T47D (cell line): ENCODE measurements at regions not wholly inside any gene's neighbourhood (a gene's known extent, or its start where the extent isn't known, plus 50 kb on each side); places are given as distances from the start of the nearest gene placed in this dataset.
A peak's percentile ranks its signal among the peaks of the same experiment; 100 is the strongest.

Experiments used
- DNase-seq, 2 experiments: peaks; one replicate each; pipeline versions ENCODE4 v3.0.0 to v3.0.0-alpha.2; 2011 to 2012; ENCODE audit warnings: low read depth in 1 of 2, low spot score in 1 of 2
- JUND ChIP-seq: IDR thresholded peaks from 2 replicates; pipeline ENCODE4 v1.6.1; 2012; ENCODE audit warnings: low read depth
- in situ Hi-C: cut with HindIII; loops from 2 replicates; pipeline ENCODE4 v1.10.0; 2016; ENCODE audit warnings: low sequenced_read_pairs, low pct_unique_long_range_greater_than_20kb

- TF ChIP-seq JUND, result no peak
- in situ Hi-C loops, result no loop called here
- DNase-seq, result peak in 1 of 2 experiments; percentile 10
These were observed 406.2 kb downstream of the METTL15 start for GRCh38 chr11:28514391-28514790.

DNA sequence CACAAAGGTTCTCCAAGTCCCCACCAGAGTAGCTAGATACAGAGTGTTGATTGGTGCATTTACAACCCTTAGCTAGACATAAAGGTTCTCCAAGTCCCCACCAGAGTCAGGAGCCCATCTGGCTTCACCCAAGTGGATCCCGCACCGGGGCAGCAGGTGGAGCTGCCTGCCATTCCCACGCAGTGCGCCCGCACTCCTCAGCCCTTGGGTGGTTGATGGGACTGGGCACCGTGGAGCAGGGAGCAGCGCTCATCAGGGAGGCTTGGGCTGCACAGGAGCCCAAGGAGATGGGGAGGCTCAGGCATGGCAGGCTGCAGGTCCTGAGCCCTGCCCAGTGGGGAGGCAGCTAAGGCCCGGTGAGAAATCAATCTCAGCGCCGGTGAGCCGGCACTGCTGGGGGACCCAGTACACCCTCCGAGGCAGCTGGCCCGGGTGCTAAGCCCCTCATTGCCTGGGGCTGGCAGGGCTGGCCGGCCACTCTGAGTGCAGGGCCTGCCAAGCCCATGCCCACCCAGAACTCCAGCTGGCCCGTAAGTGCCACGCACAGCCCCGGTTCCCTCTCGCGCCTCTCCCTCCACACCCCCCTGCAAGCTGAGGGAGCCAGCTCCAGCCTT, 404.1 kb downstream of the METTL15 start:
- in situ Hi-C loops, result no loop called here
- TF ChIP-seq JUND, result no peak

DNA sequence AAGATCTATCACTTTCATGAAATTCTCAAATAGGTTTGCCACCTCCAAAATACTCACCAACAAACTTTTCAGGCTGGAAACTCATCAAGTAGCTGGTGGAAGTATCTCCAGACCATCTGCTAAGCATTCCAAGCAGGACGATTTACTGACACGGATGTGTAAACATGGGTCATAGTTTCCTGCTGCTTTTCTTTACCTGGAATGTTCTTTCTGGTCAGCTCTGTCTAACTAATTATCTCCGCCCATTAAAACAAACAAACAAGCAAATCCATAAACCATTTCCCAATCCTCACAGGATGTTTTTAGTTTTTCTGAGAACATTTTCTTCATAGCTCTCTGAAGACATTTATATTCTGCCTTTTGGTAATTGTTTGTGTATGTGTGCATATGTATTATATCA, 397.0 kb downstream of the METTL15 start:
- TF ChIP-seq JUND, result peak; percentile 91
- in situ Hi-C loops, result no loop called here
- DNase-seq, result peak; percentile 54 to 91

More for the DNA sequence above, 404.1 kb downstream of the METTL15 start:
- DNase-seq, result no peak

DNA sequence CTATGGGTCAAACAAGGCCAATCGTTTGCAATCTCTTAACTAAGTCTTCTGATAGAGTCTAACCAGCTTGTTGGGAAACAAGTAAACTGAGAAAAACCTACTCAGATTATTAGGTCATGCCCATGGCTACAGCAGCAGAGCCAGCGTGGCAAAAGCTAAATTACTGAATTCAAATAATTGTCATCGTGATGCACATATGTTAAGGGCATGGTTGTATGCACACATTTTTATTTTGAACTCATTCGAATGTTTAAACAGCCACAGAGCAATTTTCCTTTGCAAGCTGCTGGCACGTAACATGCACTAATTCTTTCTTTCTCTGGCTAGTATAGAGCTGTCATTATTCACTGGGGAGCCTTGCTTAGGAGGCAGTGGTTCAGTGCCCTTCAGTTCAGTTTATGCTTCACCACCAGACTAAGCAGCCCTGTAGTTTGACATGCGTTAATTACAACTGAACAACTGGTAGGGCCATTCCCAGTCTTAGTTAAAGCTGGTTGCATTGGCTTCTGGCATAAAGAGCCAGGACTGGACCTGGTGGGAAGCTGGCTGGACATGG, 396.4 kb downstream of the METTL15 start:
- peak in 1 of 2 experiments; percentile 44 for DNase-seq
- TF ChIP-seq JUND, result no peak
- in situ Hi-C loops, result no loop called here

DNA sequence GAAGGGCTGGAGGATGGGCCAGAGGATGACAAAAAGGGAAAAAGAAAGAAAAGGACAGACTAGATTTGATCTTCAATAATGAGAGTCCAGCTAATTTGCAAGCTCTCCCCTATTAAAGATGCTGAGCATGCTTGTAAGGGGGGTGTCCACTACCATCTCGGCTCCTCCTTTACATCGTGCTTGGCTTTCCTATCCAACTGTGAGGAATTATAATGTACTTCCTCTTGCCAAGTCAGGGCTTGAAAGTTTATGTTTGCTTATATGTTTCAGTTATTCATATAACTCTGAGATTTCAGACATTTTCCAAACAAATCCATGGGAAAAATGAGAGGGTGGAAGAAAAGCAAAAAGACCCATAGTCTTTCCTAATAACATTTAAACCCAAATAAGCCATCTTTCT, 387.1 kb downstream of the METTL15 start:
- in situ Hi-C loops, result no loop called here
- no peak for TF ChIP-seq JUND
- DNase-seq, result no peak

DNA sequence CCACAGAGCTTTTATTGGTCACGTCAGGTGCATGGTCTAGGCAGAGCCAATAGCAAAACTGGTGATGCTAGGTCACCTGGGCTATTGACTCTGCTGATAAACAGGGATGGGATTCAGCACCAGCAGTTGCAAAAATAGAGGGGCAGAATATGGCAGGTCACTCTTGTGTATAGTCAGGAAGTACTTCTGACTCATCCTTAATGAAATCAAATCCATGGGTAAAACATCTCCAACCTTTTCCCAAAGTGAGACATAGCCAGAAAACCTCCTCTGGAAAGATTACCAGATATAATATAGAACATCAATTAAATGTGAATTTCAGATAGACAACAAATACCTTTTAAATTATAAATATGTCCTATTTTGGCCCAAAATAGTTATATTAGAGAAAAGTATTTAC, 383.2 kb downstream of the METTL15 start:
- DNase-seq, result no peak
- in situ Hi-C loops, result no loop called here
- TF ChIP-seq JUND, result no peak

GRCh38 chr11:28490773-28491382, 382.7 kb downstream of the METTL15 start:
- no peak for TF ChIP-seq JUND
- in situ Hi-C loops, result no loop called here
- DNase-seq, result no peak

DNA sequence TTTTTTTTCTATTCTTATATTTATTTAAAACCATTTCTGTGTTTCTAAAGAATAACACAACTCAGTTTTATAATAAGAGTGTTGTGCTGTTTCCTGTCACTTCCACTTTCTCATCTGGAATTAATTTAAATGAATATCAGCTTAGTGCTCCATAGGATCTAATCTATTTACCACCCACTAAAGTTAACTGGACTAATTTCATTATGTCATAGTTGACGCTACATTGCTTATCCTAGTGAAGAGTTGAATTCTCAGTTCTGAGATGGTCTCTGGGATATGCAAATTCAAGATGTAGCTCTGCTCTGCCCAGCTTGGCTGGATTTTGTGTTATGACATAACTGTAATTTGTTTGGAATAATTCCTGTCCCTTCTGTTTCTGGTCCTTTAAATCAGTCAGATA, 380.1 kb downstream of the METTL15 start:
- no peak for DNase-seq
- no peak for TF ChIP-seq JUND
- in situ Hi-C loops, result no loop called here

DNA sequence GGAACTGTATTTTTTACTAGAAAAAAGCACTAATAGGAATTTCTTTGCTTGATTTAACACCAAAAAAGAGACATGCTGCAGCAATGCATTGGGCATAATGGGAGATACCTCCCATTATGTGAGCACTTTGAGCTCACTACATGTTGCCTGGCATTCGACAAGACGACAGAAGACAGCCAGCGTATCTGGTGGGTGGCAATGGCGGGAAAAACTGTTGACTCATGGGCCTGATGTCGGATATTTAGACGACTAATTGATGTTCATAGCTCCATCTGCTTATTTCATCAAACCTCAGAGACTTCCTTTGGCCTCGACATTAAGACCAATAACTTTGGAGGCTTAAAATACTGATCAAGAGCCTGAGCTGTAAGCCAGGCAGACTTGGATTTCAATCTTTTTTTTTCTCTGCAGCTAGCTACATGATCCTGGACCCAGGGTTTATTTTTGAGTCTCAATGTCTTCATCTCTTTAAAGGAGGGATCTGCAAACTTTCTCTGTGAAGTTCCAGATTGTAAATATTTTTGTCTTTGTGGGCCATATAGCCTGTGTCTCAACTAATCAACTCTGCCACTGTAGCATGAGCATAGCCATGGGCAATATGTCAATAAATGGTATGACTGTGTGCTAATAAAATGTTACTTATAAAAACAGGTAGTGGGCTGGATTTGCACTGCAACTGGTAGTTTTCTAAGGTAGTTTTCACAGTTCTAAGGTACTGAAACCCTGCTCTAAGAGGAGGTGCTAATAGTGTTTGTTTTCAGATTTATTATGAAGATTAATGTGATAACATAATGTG, 375.1 kb downstream of the METTL15 start:
- no peak for DNase-seq
- in situ Hi-C loops, result no loop called here
- TF ChIP-seq JUND, result no peak

DNA sequence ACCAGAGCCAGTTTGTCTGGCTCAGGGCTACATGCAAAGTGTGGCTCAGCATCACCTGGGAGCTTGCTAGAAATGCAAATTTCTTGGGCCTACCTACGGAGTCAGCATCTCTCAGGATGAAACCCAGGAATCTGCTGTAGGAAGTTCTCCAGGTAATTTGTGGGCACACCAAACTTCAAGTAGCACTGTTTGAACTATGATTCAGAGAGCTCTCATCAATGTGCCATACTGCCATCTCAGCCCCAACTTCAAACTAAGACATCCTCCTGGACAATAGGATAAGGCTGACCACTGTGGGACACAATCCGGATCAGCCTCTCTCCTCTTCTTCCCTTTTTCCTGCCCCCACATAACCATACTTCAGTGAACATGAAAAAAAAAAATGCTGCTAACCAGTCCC, 374.5 kb downstream of the METTL15 start:
- no peak for DNase-seq
- in situ Hi-C loops, result no loop called here
- no peak for TF ChIP-seq JUND

- DNase-seq, result no peak
- TF ChIP-seq JUND, result no peak
- in situ Hi-C loops, result no loop called here
These were observed 373.7 kb downstream of the METTL15 start for GRCh38 chr11:28481616-28482480.

DNA sequence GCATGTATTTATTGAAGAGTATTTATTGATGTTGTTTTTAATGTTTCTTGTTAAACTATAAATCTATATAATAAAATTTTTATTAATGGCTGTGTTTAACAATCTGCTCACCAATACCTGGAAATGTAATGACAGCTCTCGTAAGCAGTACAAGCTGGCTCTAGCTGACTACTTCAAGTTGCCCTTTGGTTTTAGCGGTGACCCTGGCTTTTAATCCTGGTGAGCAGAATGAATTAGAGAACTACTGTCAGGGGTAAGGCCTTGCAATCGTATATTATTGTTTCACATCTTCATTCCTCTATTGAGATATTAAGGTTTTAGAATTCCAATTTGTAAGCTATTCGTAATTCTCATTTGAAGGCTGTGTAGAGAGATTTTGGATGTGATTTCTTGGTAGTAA, 372.2 kb downstream of the METTL15 start:
- TF ChIP-seq JUND, result no peak
- no peak for DNase-seq
- in situ Hi-C loops, result no loop called here

GRCh38 chr11:28476864-28477263, 368.7 kb downstream of the METTL15 start:
- no peak for TF ChIP-seq JUND
- DNase-seq, result no peak
- in situ Hi-C loops, result no loop called here
